Transverse colon (tissue), 4 donors: ENCODE measurements at regions not wholly inside any gene's neighbourhood (a gene's known extent, or its start where the extent isn't known, plus 50 kb on each side); places are given as distances from the start of the nearest gene placed in this dataset.

Experiments
- DNase-seq: peaks from one replicate; pipeline ENCODE4 v3.0.0-alpha.2; 2019
- H3K27ac ChIP-seq, 4 donors: fragments of 200-600 bp; sonication (generic); 2 replicates each; pipeline ENCODE4 v1.5.1; 2016 to 2018; ENCODE audit warnings: inconsistent platforms in 4 of 4
- H3K27me3 ChIP-seq: fragments of 200-600 bp; sonication (generic); 2 replicates; pipeline ENCODE4 v1.5.1; 2017; ENCODE audit warnings: inconsistent platforms
- H3K36me3 ChIP-seq, 4 donors: fragments of 200-600 bp; sonication (generic); 2 replicates each; pipeline ENCODE4 v1.5.1; 2017 to 2019; ENCODE audit warnings: inconsistent platforms in 4 of 4
- H3K4me1 ChIP-seq, 4 donors: fragments of 200-600 bp; sonication (generic); 2 replicates each; pipeline ENCODE4 v1.5.1; 2017 to 2020; ENCODE audit warnings: inconsistent platforms in 4 of 4
- H3K4me3 ChIP-seq, 4 donors: fragments of 200-600 bp; sonication (generic); 1 replicate in 1 of 4; 2 replicates in 3 of 4; pipeline versions ENCODE4 v1.5.1 to v1.6.1; 2017 to 2019; ENCODE audit warnings: inconsistent platforms in 4 of 4
- H3K9me3 ChIP-seq, 2 donors: fragments of 200-600 bp; sonication (generic); 2 replicates each; pipeline ENCODE4 v1.5.1; 2017 to 2019; ENCODE audit warnings: inconsistent platforms in 2 of 2
- CTCF ChIP-seq, 5 experiments: fragments of 200-600 bp in 3 of 5; fragments of 450-650 bp in 2 of 5; sonication (generic) in 3 of 5; IDR thresholded peaks; 1 replicate in 2 of 5; 2 replicates in 3 of 5; pipeline ENCODE4 v1.5.1; 2016 to 2017; ENCODE audit warnings: antibody characterized with exemption in 5 of 5, inconsistent platforms in 3 of 5, mild to moderate bottlenecking in 2 of 5, moderate library complexity in 1 of 5
- EP300 ChIP-seq: sonication (generic); formaldehyde crosslinking; IDR thresholded peaks from one replicate; pipeline ENCODE4 v1.6.1; 2017; ENCODE audit warnings: antibody characterized with exemption, low read depth
- POLR2A ChIP-seq: fragments of 450-650 bp; IDR thresholded peaks from one replicate; pipeline ENCODE4 v1.6.1; 2016; ENCODE audit warnings: antibody characterized with exemption, mild to moderate bottlenecking, moderate library complexity
- POLR2AphosphoS5 ChIP-seq, 3 donors: sonication (generic); formaldehyde crosslinking; IDR thresholded peaks; one replicate each; pipeline ENCODE4 v1.6.1; 2016; ENCODE audit warnings: antibody characterized with exemption in 3 of 3
- WGBS, 2 donors: methylation state at CpG; one replicate each; pipeline ENCODE4 v1.1.5; 2018; ENCODE audit warnings: low coverage in 1 of 2; 5-methylcytosine and 5-hydroxymethylcytosine counted together
- in situ Hi-C, 4 donors: fragments of 200-750 bp; cut with MboI; loops; one replicate each; pipeline versions ENCODE4 v1.15.0 to v1.15.1; 2017; ENCODE audit warnings: low sequenced_read_pairs in 3 of 4, low pct_ligation_motif_present in 1 of 4, low pct_unique_long_range_greater_than_20kb in 1 of 4
- intact Hi-C: fragments of 100-400 bp; cut with DNase I; formaldehyde crosslinking; loops from one replicate; pipeline ENCODE4 v1.15.1; 2023; ENCODE audit warnings: low total_unique reads

DNA sequence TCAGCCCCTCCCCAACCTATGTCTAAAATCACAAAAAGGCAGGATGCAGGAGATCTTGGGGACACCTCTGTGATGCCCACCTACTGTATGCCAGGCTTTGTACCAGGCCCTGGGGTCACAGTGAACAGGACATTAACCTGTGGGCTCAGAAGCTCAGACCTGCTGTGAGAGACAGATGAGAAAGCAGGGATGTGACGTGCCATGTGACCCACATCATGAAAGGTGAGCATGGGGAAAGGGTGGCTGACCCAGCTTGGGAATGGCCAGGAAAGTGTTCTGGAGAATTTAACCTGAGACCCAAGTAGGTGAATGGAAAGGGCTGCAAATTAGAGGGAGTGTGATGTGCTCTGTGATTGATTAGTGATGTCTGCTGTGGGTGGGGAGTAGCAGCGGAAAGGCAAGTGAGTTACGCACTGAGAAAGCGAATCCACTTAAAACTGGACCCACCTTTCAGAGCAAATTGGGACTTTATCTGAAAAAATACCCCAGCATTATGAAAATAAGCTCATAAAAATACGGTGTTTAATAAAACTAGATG, 132.2 kb downstream of the IRF8 start:
- no peak for TF ChIP-seq POLR2A
- no peak for TF ChIP-seq EP300
- no peak for TF ChIP-seq CTCF (IDR thresholded peaks at IDR 0.05)
- TF ChIP-seq POLR2AphosphoS5 (IDR thresholded peaks at IDR 0.05), result no peak
- in situ Hi-C loops, result no loop called here

DNA sequence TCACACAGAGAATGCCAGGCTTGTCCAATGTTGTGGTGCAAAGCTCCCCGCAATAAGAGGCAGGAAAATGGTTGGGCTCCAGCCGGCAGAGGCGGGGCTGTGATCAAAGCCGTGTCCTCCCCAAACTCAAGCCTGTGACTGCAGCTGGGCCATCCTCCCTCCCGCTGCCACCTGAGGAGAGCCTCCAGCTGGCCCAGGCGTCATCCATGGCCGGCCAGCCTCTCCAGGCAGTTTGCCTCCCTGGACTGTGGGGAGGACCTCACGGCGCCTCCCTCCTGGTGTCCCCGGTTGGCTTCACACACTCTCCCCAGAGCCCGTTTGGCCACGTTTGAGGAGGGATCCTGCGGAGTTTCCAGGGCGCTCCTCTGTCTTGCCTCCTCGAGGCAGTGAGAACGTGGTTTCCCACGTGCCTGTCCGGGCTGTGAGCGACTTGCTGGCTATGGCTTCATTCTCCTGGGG, 134.1 kb downstream of the IRF8 start:
- DNase-seq, result no peak
- no peak for TF ChIP-seq POLR2A
- no peak for TF ChIP-seq POLR2AphosphoS5 (IDR thresholded peaks at IDR 0.05)
- no peak for TF ChIP-seq CTCF (IDR thresholded peaks at IDR 0.05)
- TF ChIP-seq EP300, result no peak
- Histone ChIP-seq H3K27ac (peak overlapping the region in 2 of 4 donors; percentile 25 to 27), H3K27me3 (no peaks in the 10 kb centered on the region), H3K4me1 (peaks cover 7 to 14% (median 8%) of the 10 kb centered on the region in 4 donors), H3K36me3 (no peaks in the 10 kb centered on the region), H3K9me3 (no peaks in the 10 kb centered on the region), H3K4me3 (no peak overlapping the region)
- in situ Hi-C loops (no loop called here), intact Hi-C loops (no loop called here)
- 30 to 66% methylated on average over 2 to 19 of the region's 19 CpGs for WGBS, 2 donors

More for the DNA sequence above, 132.2 kb downstream of the IRF8 start:
- H3K9me3 ChIP-seq, result no peaks in the 10 kb centered on the region
- H3K4me3 ChIP-seq, result no peak overlapping the region
- no peak overlapping the region for H3K27ac ChIP-seq
- H3K36me3 ChIP-seq, result no peaks in the 10 kb centered on the region
- H3K27me3 ChIP-seq, result no peaks in the 10 kb centered on the region
- 94 to 98% methylated on average over 5 of the region's 5 CpGs for WGBS, 2 donors
- peak; percentile 1 for DNase-seq
- intact Hi-C loops, result no loop called here
- peaks cover 8 to 28% (median 19%) of the 10 kb centered on the region in 4 donors for H3K4me1 ChIP-seq

GRCh38 chr16:86033971-86034370, 135.0 kb downstream of the IRF8 start:
- Histone ChIP-seq H3K4me1 (peaks cover 6 to 17% (median 10%) of the 10 kb centered on the region in 4 donors), H3K27me3 (no peaks in the 10 kb centered on the region), H3K4me3 (no peak overlapping the region), H3K36me3 (no peaks in the 10 kb centered on the region), H3K27ac (no peak overlapping the region), H3K9me3 (no peaks in the 10 kb centered on the region)
- TF ChIP-seq EP300, result no peak
- TF ChIP-seq POLR2A, result no peak
- no peak for TF ChIP-seq CTCF (IDR thresholded peaks at IDR 0.05)
- TF ChIP-seq POLR2AphosphoS5 (IDR thresholded peaks at IDR 0.05), result no peak
- intact Hi-C loops, result no loop called here
- DNase-seq, result no peak
- in situ Hi-C loops, result no loop called here
- WGBS, 2 donors, result 79% methylated on average over 4 of the region's 4 CpGs; no CpG with 5 or more reads in 1 of the 2 donors

DNA sequence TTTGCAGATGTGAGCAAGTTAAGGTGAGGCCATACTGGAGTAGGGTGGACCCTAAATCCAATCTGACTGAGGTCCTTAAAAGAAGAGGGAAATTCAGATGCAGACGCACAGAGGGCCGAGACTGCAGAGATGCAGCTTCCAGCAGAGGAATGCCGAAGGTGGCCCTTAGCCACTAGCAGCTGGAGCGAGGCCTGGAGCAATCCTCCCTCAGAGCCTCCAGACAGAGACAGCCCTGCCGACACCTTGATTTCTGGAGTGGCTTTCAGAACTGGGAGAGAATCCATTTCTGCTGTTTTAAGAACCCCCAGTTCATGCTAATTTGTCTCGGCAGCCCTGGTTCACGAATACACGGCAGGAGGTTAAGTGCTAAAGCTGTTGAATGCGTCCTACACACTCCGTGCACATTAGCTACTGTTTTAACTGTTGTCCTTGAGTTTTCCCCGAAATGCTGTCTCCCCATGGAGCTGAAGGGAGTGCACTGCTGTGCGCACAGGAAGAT, 135.5 kb downstream of the IRF8 start:
- Histone ChIP-seq H3K4me3 (no peak overlapping the region), H3K9me3 (no peaks in the 10 kb centered on the region), H3K27ac (no peak overlapping the region), H3K4me1 (peaks cover 1 to 14% (median 5%) of the 10 kb centered on the region in 4 donors), H3K27me3 (no peaks in the 10 kb centered on the region), H3K36me3 (no peaks in the 10 kb centered on the region)
- no peak for TF ChIP-seq POLR2A
- TF ChIP-seq EP300, result no peak
- TF ChIP-seq CTCF (IDR thresholded peaks at IDR 0.05), result no peak
- TF ChIP-seq POLR2AphosphoS5 (IDR thresholded peaks at IDR 0.05), result no peak
- intact Hi-C loops, result no loop called here
- peak; percentile 0 for DNase-seq
- in situ Hi-C loops, result no loop called here
- WGBS, 2 donors, result 81% methylated on average over 12 of the region's 12 CpGs; no CpG with 5 or more reads in 1 of the 2 donors
